Neuronal stem cell (in vitro differentiated cells): ENCODE measurements at regions not wholly inside any gene's neighbourhood (a gene's known extent, or its start where the extent isn't known, plus 50 kb on each side); places are given as distances from the start of the nearest gene placed in this dataset.

Experiments used
- DNase-seq: peaks from one replicate; pipeline ENCODE4 v3.0.0-alpha.2; 2013; ENCODE audit warnings: low spot score
- H2AFZ ChIP-seq: one replicate; pipeline ENCODE4 v1.6.1; 2013; ENCODE audit warnings: mild to moderate bottlenecking, low read length, inconsistent platforms
- H2AK5ac ChIP-seq: 2 replicates; pipeline ENCODE4 v1.6.1; 2013; ENCODE audit warnings: low read depth, mild to moderate bottlenecking, inconsistent platforms, low read length, moderate library complexity, mixed read lengths
- H2BK120ac ChIP-seq: 2 replicates; pipeline ENCODE4 v1.6.1; 2013; ENCODE audit warnings: low read depth, mild to moderate bottlenecking, inconsistent platforms, low read length, moderate library complexity, mixed read lengths
- H2BK12ac ChIP-seq: one replicate; pipeline ENCODE4 v1.6.1; 2013; ENCODE audit warnings: low read length, inconsistent platforms
- H2BK15ac ChIP-seq: 2 replicates; pipeline ENCODE4 v1.6.1; 2013; ENCODE audit warnings: mild to moderate bottlenecking, low read length, inconsistent platforms, mixed read lengths
- H2BK5ac ChIP-seq: one replicate; pipeline ENCODE4 v1.6.1; 2013; ENCODE audit warnings: inconsistent platforms, mild to moderate bottlenecking, low read length, moderate library complexity
- H3K14ac ChIP-seq: one replicate; pipeline ENCODE4 v1.6.1; 2013; ENCODE audit warnings: low read length, inconsistent platforms
- H3K18ac ChIP-seq: 2 replicates; pipeline ENCODE4 v1.6.1; 2013; ENCODE audit warnings: low read length, inconsistent platforms
- H3K23ac ChIP-seq: 2 replicates; pipeline ENCODE4 v1.6.1; 2013; ENCODE audit warnings: low read depth, mild to moderate bottlenecking, mixed read lengths, low read length, inconsistent platforms; ENCODE audit not compliant: poor library complexity
- H3K27ac ChIP-seq: replicated peaks from 3 replicates; pipeline ENCODE4 v1.5.1; 2013; ENCODE audit warnings: low read length, inconsistent platforms
- H3K27me3 ChIP-seq, 3 experiments: 2 replicates each; pipeline ENCODE4 v1.6.1; 2013; ENCODE audit warnings: low read length in 3 of 3, mild to moderate bottlenecking in 2 of 3, inconsistent platforms in 1 of 3, low read depth in 1 of 3, mixed read lengths in 1 of 3, moderate library complexity in 1 of 3; ENCODE audit not compliant: control insufficient read depth in 3 of 3, insufficient read depth in 3 of 3
- H3K36me3 ChIP-seq, 2 donors: replicated peaks in 1 of 2; 2 replicates each; pipeline ENCODE4 v1.6.1; 2013; ENCODE audit warnings: low read length in 2 of 2; ENCODE audit not compliant: control insufficient read depth in 2 of 2, insufficient read depth in 2 of 2
- H3K4ac ChIP-seq: 2 replicates; pipeline ENCODE4 v1.6.1; 2013; ENCODE audit warnings: inconsistent platforms, mild to moderate bottlenecking, low read length, moderate library complexity
- H3K4me1 ChIP-seq, 2 donors: 1 replicate in 1 of 2; 2 replicates in 1 of 2; pipeline ENCODE4 v1.6.1; 2013; ENCODE audit warnings: low read length in 2 of 2, low read depth in 1 of 2; ENCODE audit not compliant: control insufficient read depth in 2 of 2, insufficient read depth in 1 of 2
- H3K4me2 ChIP-seq: one replicate; pipeline ENCODE4 v1.6.1; 2013; ENCODE audit warnings: mild to moderate bottlenecking, low read length, inconsistent platforms; ENCODE audit not compliant: insufficient read depth, poor library complexity, severe bottlenecking
- H3K4me3 ChIP-seq, 2 donors: 2 replicates each; pipeline ENCODE4 v1.5.1; 2013; ENCODE audit warnings: low read length in 2 of 2, mild to moderate bottlenecking in 2 of 2, inconsistent platforms in 1 of 2, moderate library complexity in 1 of 2
- H3K79me1 ChIP-seq: one replicate; pipeline ENCODE4 v1.6.1; 2013; ENCODE audit warnings: low read depth, mild to moderate bottlenecking, inconsistent platforms, low read length, moderate library complexity
- H3K9ac ChIP-seq: one replicate; pipeline ENCODE4 v1.6.1; 2013; ENCODE audit warnings: mild to moderate bottlenecking, low read depth, low read length, inconsistent platforms; ENCODE audit not compliant: poor library complexity
- H3K9me3 ChIP-seq, 2 donors: replicated peaks in 1 of 2; 2 replicates each; pipeline versions ENCODE3 to v1.6.1; 2013; ENCODE audit warnings: low read length in 2 of 2, mild to moderate bottlenecking in 2 of 2, inconsistent platforms in 1 of 2, low read depth in 1 of 2, mixed read lengths in 1 of 2, moderate library complexity in 1 of 2; ENCODE audit not compliant: control insufficient read depth in 2 of 2, insufficient read depth in 1 of 2
- H4K8ac ChIP-seq: one replicate; pipeline ENCODE4 v1.6.1; 2013; ENCODE audit warnings: low read depth, mild to moderate bottlenecking, inconsistent platforms, low read length, moderate library complexity
- H4K91ac ChIP-seq: one replicate; pipeline ENCODE4 v1.6.1; 2013; ENCODE audit warnings: low read length, low read depth, mild to moderate bottlenecking, inconsistent platforms; ENCODE audit not compliant: poor library complexity
- WGBS, 2 donors: extraction: QIAGEN DNeasy Blood & Tissue Kit; methylation state at CpG; one replicate each; pipeline ENCODE4 v1.1.7; 2013; ENCODE audit warnings: missing lambda C conversion rate in 2 of 2, mixed read lengths in 1 of 2; ENCODE audit not compliant: insufficient read length in 2 of 2, insufficient replicate concordance in 1 of 2; ENCODE audit errors: extremely low coverage in 2 of 2; 5-methylcytosine and 5-hydroxymethylcytosine counted together

GRCh38 chr2:187857826-187858225 is 303.6 kb upstream of the TFPI start:
- H3K14ac ChIP-seq: no peak overlapping the region
- H3K27me3 ChIP-seq: no peaks in the 10 kb centered on the region
- no peaks in the 10 kb centered on the region for H3K4me1 ChIP-seq
- H2AK5ac ChIP-seq: no peak overlapping the region
- no CpG with 5 or more reads among the region's 1 CpG for WGBS, 2 donors
- H4K8ac ChIP-seq: no peak overlapping the region
- H2BK12ac ChIP-seq: no peak overlapping the region
- H2BK5ac ChIP-seq: no peak overlapping the region
- H3K27ac ChIP-seq: no peak overlapping the region
- no peaks in the 10 kb centered on the region for H3K36me3 ChIP-seq
- DNase-seq: no peak
- H3K9me3 ChIP-seq: no peaks in the 10 kb centered on the region
- no peaks in the 10 kb centered on the region for H3K79me1 ChIP-seq
- H4K91ac ChIP-seq: no peak overlapping the region
- H3K18ac ChIP-seq: no peak overlapping the region
- H2AFZ ChIP-seq: no peak overlapping the region
- no peak overlapping the region for H2BK15ac ChIP-seq
- H3K4ac ChIP-seq: no peak overlapping the region
- no peak overlapping the region for H3K23ac ChIP-seq
- no peak overlapping the region for H3K4me3 ChIP-seq
- H3K4me2 ChIP-seq: no peak overlapping the region
- no peak overlapping the region for H3K9ac ChIP-seq
- no peak overlapping the region for H2BK120ac ChIP-seq

DNA sequence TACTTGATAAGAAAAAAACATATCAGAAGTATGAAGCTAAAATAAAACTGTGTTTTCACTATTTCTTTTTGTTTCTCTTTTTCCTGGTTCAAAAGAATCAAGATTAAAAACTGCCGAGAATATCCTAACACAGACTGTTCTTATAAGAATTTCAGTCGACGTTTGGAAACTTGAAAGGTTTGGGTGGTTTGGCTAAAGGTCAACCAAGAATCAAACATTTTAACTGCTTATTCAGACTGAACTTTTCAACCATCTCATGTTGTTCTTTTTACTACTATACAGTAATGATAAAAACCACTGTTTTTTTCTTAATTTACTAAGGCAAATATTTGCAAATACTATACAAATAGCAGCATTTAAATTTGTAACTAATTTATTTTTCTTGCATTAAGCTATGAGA is 308.5 kb upstream of the TFPI start:
- Histone ChIP-seq H4K8ac (no peak overlapping the region), H3K79me1 (no peaks in the 10 kb centered on the region), H3K4me3 (no peak overlapping the region), H3K14ac (no peak overlapping the region), H3K27ac (no peak overlapping the region), H2BK120ac (no peak overlapping the region), H3K18ac (no peak overlapping the region), H3K9ac (no peak overlapping the region), H3K4ac (no peak overlapping the region), H2BK5ac (no peak overlapping the region), H2AFZ (no peak overlapping the region), H3K36me3 (no peaks in the 10 kb centered on the region), H2BK12ac (no peak overlapping the region), H3K9me3 (no peaks in the 10 kb centered on the region), H3K23ac (no peak overlapping the region), H3K27me3 (no peaks in the 10 kb centered on the region), H3K4me2 (no peak overlapping the region), H4K91ac (no peak overlapping the region), H2AK5ac (no peak overlapping the region), H3K4me1 (no peaks in the 10 kb centered on the region), H2BK15ac (no peak overlapping the region)
- no peak for DNase-seq
- WGBS, 2 donors: no CpG with 5 or more reads among the region's 3 CpGs

DNA sequence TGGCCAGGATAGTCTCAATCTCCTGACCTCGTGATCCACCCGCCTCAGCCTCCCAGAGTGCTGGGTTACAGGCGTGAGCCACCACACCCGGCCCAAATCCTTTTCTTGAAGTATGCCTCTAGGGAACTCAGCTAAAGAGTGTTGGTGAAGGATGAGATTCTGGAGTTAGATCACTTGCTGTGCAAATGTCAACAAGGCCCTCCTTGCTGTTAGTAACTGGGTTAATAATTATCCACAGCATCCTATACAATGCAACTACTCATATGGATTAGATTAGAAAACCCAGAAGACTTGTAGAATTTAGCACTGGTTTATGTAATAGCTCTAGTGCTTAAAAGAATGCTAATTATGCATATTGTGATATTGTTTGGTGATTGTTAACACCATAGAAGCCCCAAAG is 310.8 kb upstream of the TFPI start:
- H2AFZ ChIP-seq: no peak overlapping the region
- H2AK5ac ChIP-seq: no peak overlapping the region
- no peak for DNase-seq
- H3K27ac ChIP-seq: no peak overlapping the region
- H3K79me1 ChIP-seq: no peaks in the 10 kb centered on the region
- no peaks in the 10 kb centered on the region for H3K4me1 ChIP-seq
- H3K27me3 ChIP-seq: no peaks in the 10 kb centered on the region
- no peak overlapping the region for H3K4ac ChIP-seq
- no peaks in the 10 kb centered on the region for H3K9me3 ChIP-seq
- H4K8ac ChIP-seq: no peak overlapping the region
- H3K14ac ChIP-seq: no peak overlapping the region
- no peak overlapping the region for H3K4me2 ChIP-seq
- no peak overlapping the region for H3K9ac ChIP-seq
- H3K23ac ChIP-seq: no peak overlapping the region
- H2BK5ac ChIP-seq: no peak overlapping the region
- H3K36me3 ChIP-seq: no peaks in the 10 kb centered on the region
- H4K91ac ChIP-seq: no peak overlapping the region
- H3K4me3 ChIP-seq: no peak overlapping the region
- H2BK120ac ChIP-seq: no peak overlapping the region
- no peak overlapping the region for H2BK15ac ChIP-seq
- WGBS, 2 donors: no CpG with 5 or more reads among the region's 4 CpGs
- H2BK12ac ChIP-seq: no peak overlapping the region
- H3K18ac ChIP-seq: no peak overlapping the region

DNA sequence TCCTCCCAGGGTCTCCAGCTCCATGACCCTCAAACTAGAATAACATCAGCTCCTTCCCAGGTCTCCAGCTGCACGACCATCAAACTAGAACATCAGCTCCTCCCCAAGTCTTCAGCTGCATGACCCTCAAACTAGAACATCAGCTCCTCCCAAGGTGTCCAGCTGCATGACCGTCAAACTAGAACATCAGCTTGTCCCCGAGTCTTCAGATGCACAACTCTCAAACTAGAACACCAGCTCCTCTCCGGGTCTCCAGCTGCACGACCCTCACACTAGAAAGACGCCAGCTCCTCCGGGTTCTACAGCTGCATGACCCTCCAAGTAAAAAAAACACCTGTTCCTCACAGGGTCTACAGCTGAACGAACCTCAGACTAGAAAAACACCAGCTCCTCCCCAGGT is 312.9 kb upstream of the TFPI start:
- H3K23ac ChIP-seq: no peak overlapping the region
- H2BK15ac ChIP-seq: no peak overlapping the region
- no peaks in the 10 kb centered on the region for H3K27me3 ChIP-seq
- H3K4me3 ChIP-seq: no peak overlapping the region
- no peaks in the 10 kb centered on the region for H3K9me3 ChIP-seq
- H2BK120ac ChIP-seq: no peak overlapping the region
- no peak overlapping the region for H3K14ac ChIP-seq
- H3K36me3 ChIP-seq: no peaks in the 10 kb centered on the region
- H3K79me1 ChIP-seq: no peaks in the 10 kb centered on the region
- no peak overlapping the region for H2BK12ac ChIP-seq
- H4K8ac ChIP-seq: no peak overlapping the region
- no peak overlapping the region for H2AK5ac ChIP-seq
- no peak overlapping the region for H3K4me2 ChIP-seq
- no peak for DNase-seq
- no peak overlapping the region for H3K9ac ChIP-seq
- H3K27ac ChIP-seq: no peak overlapping the region
- H3K4ac ChIP-seq: no peak overlapping the region
- H2BK5ac ChIP-seq: no peak overlapping the region
- H3K4me1 ChIP-seq: no peaks in the 10 kb centered on the region
- no peak overlapping the region for H2AFZ ChIP-seq
- WGBS, 2 donors: no CpG with 5 or more reads among the region's 8 CpGs
- no peak overlapping the region for H3K18ac ChIP-seq
- H4K91ac ChIP-seq: no peak overlapping the region
